GM12878 (cell line): ENCODE measurements at regions not wholly inside any gene's neighbourhood (a gene's known extent, or its start where the extent isn't known, plus 50 kb on each side); places are given as distances from the start of the nearest gene placed in this dataset.

Source experiments
- ATAC-seq: fragments of 200-7000 bp; cut with Tn5 transposase; 3 replicates; pipeline ENCODE4 v1.9.1; 2020; ENCODE audit warnings: mild to moderate bottlenecking, moderate library complexity
- BruUV-seq: library from RNA; stranded (reverse); fragments of 400-500 nt; replicated peaks from 2 replicates; lab custom pipeline; 2021; lab: Mats Ljungman, UMichigan
- CTCF ChIA-PET: fragments of 300-600 bp; sonication (Branson Sonifier 250); formaldehyde crosslinking; extraction: SDS; loops from one replicate; lab custom pipeline; 2021; ENCODE audit warnings: inconsistent platforms; lab: Yijun Ruan, JAX
- POLR2A ChIA-PET: fragments of 350-600 bp; formaldehyde crosslinking; extraction: SDS; loops from one replicate; lab custom pipeline; 2021; ENCODE audit warnings: inconsistent platforms; lab: Charles Lee
- RAD21 ChIA-PET: fragments of 300-600 bp; sonication (Branson Sonifier 250); formaldehyde crosslinking; loops from one replicate; lab custom pipeline; 2023; ENCODE audit warnings: antibody characterized with exemption; ENCODE audit not compliant: unreplicated experiment; lab: Charles Lee
- SMC1A ChIA-PET: fragments of 300-600 bp; sonication (Branson Sonifier 250); formaldehyde crosslinking; loops from one replicate; lab custom pipeline; 2023; ENCODE audit not compliant: unreplicated experiment, uncharacterized antibody; lab: Charles Lee
- DNase-seq: peaks from one replicate; pipeline ENCODE4 v3.0.0-alpha.2; 2011; ENCODE audit warnings: low read depth, low spot score
- FAIRE-seq: peaks from 3 replicates; lab custom pipeline; 2011; peaks lifted over from hg19 to GRCh38; lab: Jason Lieb, UNC
- H2AFZ ChIP-seq: 2 replicates; pipeline ENCODE4 v1.6.0; 2011; ENCODE audit warnings: low read depth, low read length, control low read depth; ENCODE audit not compliant: control insufficient read depth
- H3K27ac ChIP-seq: 2 replicates; pipeline ENCODE4 v1.5.1; 2011; ENCODE audit warnings: control low read depth; ENCODE audit not compliant: control insufficient read depth, insufficient read depth
- H3K27me3 ChIP-seq, 2 experiments: replicated peaks in 1 of 2; 2 replicates each; pipeline versions ENCODE4 v1.6.0 to v1.6.1; 2011; ENCODE audit warnings: low read length in 1 of 2; ENCODE audit not compliant: control insufficient read depth in 2 of 2, insufficient read depth in 2 of 2
- H3K36me3 ChIP-seq, 2 experiments: 2 replicates each; pipeline ENCODE4 v1.5.1; 2011; ENCODE audit warnings: low read length in 1 of 2; ENCODE audit not compliant: control insufficient read depth in 2 of 2, insufficient read depth in 2 of 2
- H3K4me1 ChIP-seq: 2 replicates; pipeline ENCODE4 v1.6.1; 2011; ENCODE audit warnings: mild to moderate bottlenecking, low read length, moderate library complexity, mixed read lengths; ENCODE audit not compliant: control insufficient read depth, insufficient read depth
- H3K4me2 ChIP-seq: 2 replicates; pipeline ENCODE4 v1.6.0; 2011; ENCODE audit warnings: control low read depth; ENCODE audit not compliant: control insufficient read depth, insufficient read depth
- H3K4me3 ChIP-seq: fragments of 200-600 bp; sonication (generic); 2 replicates; pipeline ENCODE4 v1.5.1; 2016
- H3K79me2 ChIP-seq: 2 replicates; pipeline ENCODE4 v1.6.0; 2011; ENCODE audit warnings: low read length; ENCODE audit not compliant: control insufficient read depth, insufficient read depth
- H3K9ac ChIP-seq: 2 replicates; pipeline ENCODE4 v1.8.0; 2011; ENCODE audit warnings: low read length, control low read depth, mixed read lengths; ENCODE audit not compliant: control insufficient read depth, insufficient read depth
- H3K9me3 ChIP-seq: replicated peaks from 3 replicates; pipeline ENCODE4 v1.5.1; 2011; ENCODE audit warnings: mild to moderate bottlenecking, low read length; ENCODE audit not compliant: control insufficient read depth, insufficient read depth
- H4K20me1 ChIP-seq: 2 replicates; pipeline ENCODE4 v1.6.0; 2011; ENCODE audit not compliant: control insufficient read depth, insufficient read depth
- CBFB ChIP-seq: IDR thresholded peaks from 2 replicates; pipeline ENCODE4 v1.6.1; 2016; ENCODE audit warnings: antibody characterized with exemption, low read depth
- DPF2 ChIP-seq: fragments of 450-650 bp; IDR thresholded peaks from 2 replicates; pipeline ENCODE4 v1.6.1; 2017; ENCODE audit warnings: mild to moderate bottlenecking
- EP300 ChIP-seq, 2 experiments: fragments of 150-350 bp in 1 of 2; IDR thresholded peaks; 2 replicates each; pipeline ENCODE4 v1.6.1; 2011 to 2012; ENCODE audit warnings: low read depth in 2 of 2, low read length in 2 of 2, borderline replicate concordance in 1 of 2, improper control_type of control experiment in 1 of 2, inconsistent platforms in 1 of 2; ENCODE audit not compliant: control insufficient read depth in 1 of 2
- ETV6 ChIP-seq, 2 experiments: fragments of 450-650 bp in 1 of 2; IDR thresholded peaks in 1 of 2; conservative IDR thresholded peaks in 1 of 2; 2 replicates each; pipeline ENCODE4 v1.6.1; 2014; ENCODE audit warnings: antibody characterized with exemption in 1 of 2, borderline replicate concordance in 1 of 2, low read depth in 1 of 2, mild to moderate bottlenecking in 1 of 2, moderate library complexity in 1 of 2
- MTA2 ChIP-seq: fragments of 450-650 bp; IDR thresholded peaks from 2 replicates; pipeline ENCODE4 v1.6.1; 2016; ENCODE audit warnings: low read depth, mild to moderate bottlenecking, moderate library complexity
- NBN ChIP-seq: fragments of 450-650 bp; IDR thresholded peaks from 2 replicates; pipeline ENCODE4 v1.6.1; 2016
- NR2C2 ChIP-seq: IDR thresholded peaks from 2 replicates; pipeline ENCODE4 v1.6.1; 2011; ENCODE audit warnings: borderline replicate concordance, low read depth; ENCODE audit not compliant: control insufficient read depth, insufficient read length
- SREBF1 ChIP-seq: IDR thresholded peaks from 2 replicates; pipeline ENCODE4 v1.6.1; 2012; ENCODE audit warnings: mild to moderate bottlenecking, low read length
- SREBF2 ChIP-seq: IDR thresholded peaks from 2 replicates; pipeline ENCODE4 v1.6.1; 2012; ENCODE audit warnings: mild to moderate bottlenecking, low read length
- ZNF384 ChIP-seq: IDR thresholded peaks from 2 replicates; pipeline ENCODE4 v1.6.1; 2012; ENCODE audit warnings: low read depth, mild to moderate bottlenecking, low read length, improper control_type of control experiment, borderline replicate concordance
- WGBS: methylation state at CpG from one replicate; pipeline ENCODE4 v1.1.6; 2016; ENCODE audit warnings: low lambda C conversion rate; ENCODE audit not compliant: insufficient replicate concordance, insufficient coverage; ENCODE audit errors: missing lambda C conversion rate; 5-methylcytosine and 5-hydroxymethylcytosine counted together
- in situ Hi-C: fragments of 300-500 bp; cut with MboI; formaldehyde crosslinking; loops from 9 replicates; pipeline ENCODE4 v1.14.3; 2018; ENCODE audit warnings: mixed read lengths
- intact Hi-C: fragments of 100-400 bp; cut with micrococcal nuclease; formaldehyde crosslinking; loops from one replicate; pipeline ENCODE4 v1.14.2; 2022; ENCODE audit not compliant: unreplicated experiment
- TF ChIP-seq, protein P1 (sequence below): fragments of 450-650 bp; formaldehyde crosslinking; IDR thresholded peaks from 2 replicates; pipeline ENCODE4 v1.4.0; 2020; ENCODE audit warnings: mild to moderate bottlenecking, moderate library complexity
- TF ChIP-seq, protein P2 (sequence below): fragments of 450-650 bp; IDR thresholded peaks from 2 replicates; pipeline ENCODE4 v1.6.1; 2017; ENCODE audit warnings: mild to moderate bottlenecking, moderate library complexity
- TF ChIP-seq, protein P3 (sequence below): IDR thresholded peaks from 2 replicates; pipeline ENCODE4 v1.6.1; 2012; ENCODE audit warnings: low read depth, low read length, improper control_type of control experiment
- TF ChIP-seq, protein P4 (sequence below): fragments of 450-650 bp; conservative IDR thresholded peaks from 2 replicates; pipeline ENCODE4 v1.6.1; 2017; ENCODE audit warnings: mild to moderate bottlenecking, moderate library complexity

DNA sequence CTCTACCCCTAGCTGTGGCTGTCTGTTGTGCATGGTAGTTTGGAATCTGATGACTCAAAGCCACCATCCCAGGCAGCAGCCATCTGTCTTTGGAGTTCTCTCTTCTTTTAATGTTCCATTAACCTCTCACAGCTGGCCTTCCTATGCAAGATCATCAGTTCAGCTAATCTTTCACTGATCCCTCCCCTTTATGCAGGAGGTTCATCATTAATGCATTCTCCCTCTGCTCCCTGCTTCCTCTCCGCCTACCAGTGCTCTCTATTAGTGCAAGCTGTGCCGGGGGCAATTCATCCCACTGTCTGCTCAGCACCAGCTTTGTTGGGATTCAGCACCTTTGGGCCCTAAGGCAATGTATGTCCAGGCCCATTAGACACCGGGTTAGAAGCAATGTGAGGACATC lies 413.0 kb upstream of the LRRC4C start:
- Histone ChIP-seq H3K4me2 (no peak overlapping the region), H3K4me1 (no peaks in the 10 kb centered on the region), H2AFZ (no peak overlapping the region), H3K4me3 (no peak overlapping the region), H3K36me3 (no peaks in the 10 kb centered on the region), H3K9ac (no peak overlapping the region), H4K20me1 (no peaks in the 10 kb centered on the region), H3K27ac (no peak overlapping the region), H3K79me2 (no peaks in the 10 kb centered on the region), H3K27me3 (no peaks in the 10 kb centered on the region), H3K9me3 (no peaks in the 10 kb centered on the region)
- ChIA-PET SMC1A (interaction anchor here (0.9 kb wide), 1 partner anchor 14 kb away, joined by 3 read pairs; no protein-coding TSS in a partner anchor), CTCF (interaction anchor here (1.0 kb wide), 1 partner anchor 19 kb away, joined by 3 read pairs; no protein-coding TSS in a partner anchor), POLR2A (no interaction called here), RAD21 (no interaction called here)
- ATAC-seq (no peak), DNase-seq (no peak), FAIRE-seq (no peak)
- WGBS = 45% methylated on average over 3 of the region's 3 CpGs
- intact Hi-C loops (no loop called here), in situ Hi-C loops (no loop called here)
- BruUV-seq = no TSS peak
- TF ChIP-seq NBN = no peak
- TF ChIP-seq DPF2 = no peak
- no peak for TF ChIP-seq CBFB
- no peak for TF ChIP-seq EP300 (IDR thresholded peaks at IDR 0.05; ENCODE audit: borderline replicate concordance in 1 of 2, control insufficient read depth in 1 of 2, low read depth in 2 of 2, low read length in 2 of 2)
- TF ChIP-seq SREBF2 = no peak
- TF ChIP-seq ETV6 (conservative IDR thresholded peaks at IDR 0.05 in 1 of 2, IDR thresholded peaks at IDR 0.05 in 1 of 2; ENCODE audit: borderline replicate concordance in 1 of 2, low read depth in 1 of 2) = no peak
- no peak for TF ChIP-seq MTA2
- TF ChIP-seq, protein P1, sequence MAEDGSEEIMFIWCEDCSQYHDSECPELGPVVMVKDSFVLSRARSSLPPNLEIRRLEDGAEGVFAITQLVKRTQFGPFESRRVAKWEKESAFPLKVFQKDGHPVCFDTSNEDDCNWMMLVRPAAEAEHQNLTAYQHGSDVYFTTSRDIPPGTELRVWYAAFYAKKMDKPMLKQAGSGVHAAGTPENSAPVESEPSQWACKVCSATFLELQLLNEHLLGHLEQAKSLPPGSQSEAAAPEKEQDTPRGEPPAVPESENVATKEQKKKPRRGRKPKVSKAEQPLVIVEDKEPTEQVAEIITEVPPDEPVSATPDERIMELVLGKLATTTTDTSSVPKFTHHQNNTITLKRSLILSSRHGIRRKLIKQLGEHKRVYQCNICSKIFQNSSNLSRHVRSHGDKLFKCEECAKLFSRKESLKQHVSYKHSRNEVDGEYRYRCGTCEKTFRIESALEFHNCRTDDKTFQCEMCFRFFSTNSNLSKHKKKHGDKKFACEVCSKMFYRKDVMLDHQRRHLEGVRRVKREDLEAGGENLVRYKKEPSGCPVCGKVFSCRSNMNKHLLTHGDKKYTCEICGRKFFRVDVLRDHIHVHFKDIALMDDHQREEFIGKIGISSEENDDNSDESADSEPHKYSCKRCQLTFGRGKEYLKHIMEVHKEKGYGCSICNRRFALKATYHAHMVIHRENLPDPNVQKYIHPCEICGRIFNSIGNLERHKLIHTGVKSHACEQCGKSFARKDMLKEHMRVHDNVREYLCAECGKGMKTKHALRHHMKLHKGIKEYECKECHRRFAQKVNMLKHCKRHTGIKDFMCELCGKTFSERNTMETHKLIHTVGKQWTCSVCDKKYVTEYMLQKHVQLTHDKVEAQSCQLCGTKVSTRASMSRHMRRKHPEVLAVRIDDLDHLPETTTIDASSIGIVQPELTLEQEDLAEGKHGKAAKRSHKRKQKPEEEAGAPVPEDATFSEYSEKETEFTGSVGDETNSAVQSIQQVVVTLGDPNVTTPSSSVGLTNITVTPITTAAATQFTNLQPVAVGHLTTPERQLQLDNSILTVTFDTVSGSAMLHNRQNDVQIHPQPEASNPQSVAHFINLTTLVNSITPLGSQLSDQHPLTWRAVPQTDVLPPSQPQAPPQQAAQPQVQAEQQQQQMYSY (CRISPR knock-in tag) = no peak
- no peak for TF ChIP-seq SREBF1
- TF ChIP-seq NR2C2 = no peak
- no peak for TF ChIP-seq ZNF384
- TF ChIP-seq, protein P2, sequence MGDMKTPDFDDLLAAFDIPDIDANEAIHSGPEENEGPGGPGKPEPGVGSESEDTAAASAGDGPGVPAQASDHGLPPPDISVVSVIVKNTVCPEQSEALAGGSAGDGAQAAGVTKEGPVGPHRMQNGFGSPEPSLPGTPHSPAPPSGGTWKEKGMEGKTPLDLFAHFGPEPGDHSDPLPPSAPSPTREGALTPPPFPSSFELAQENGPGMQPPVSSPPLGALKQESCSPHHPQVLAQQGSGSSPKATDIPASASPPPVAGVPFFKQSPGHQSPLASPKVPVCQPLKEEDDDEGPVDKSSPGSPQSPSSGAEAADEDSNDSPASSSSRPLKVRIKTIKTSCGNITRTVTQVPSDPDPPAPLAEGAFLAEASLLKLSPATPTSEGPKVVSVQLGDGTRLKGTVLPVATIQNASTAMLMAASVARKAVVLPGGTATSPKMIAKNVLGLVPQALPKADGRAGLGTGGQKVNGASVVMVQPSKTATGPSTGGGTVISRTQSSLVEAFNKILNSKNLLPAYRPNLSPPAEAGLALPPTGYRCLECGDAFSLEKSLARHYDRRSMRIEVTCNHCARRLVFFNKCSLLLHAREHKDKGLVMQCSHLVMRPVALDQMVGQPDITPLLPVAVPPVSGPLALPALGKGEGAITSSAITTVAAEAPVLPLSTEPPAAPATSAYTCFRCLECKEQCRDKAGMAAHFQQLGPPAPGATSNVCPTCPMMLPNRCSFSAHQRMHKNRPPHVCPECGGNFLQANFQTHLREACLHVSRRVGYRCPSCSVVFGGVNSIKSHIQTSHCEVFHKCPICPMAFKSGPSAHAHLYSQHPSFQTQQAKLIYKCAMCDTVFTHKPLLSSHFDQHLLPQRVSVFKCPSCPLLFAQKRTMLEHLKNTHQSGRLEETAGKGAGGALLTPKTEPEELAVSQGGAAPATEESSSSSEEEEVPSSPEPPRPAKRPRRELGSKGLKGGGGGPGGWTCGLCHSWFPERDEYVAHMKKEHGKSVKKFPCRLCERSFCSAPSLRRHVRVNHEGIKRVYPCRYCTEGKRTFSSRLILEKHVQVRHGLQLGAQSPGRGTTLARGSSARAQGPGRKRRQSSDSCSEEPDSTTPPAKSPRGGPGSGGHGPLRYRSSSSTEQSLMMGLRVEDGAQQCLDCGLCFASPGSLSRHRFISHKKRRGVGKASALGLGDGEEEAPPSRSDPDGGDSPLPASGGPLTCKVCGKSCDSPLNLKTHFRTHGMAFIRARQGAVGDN = no peak
- TF ChIP-seq, protein P3, sequence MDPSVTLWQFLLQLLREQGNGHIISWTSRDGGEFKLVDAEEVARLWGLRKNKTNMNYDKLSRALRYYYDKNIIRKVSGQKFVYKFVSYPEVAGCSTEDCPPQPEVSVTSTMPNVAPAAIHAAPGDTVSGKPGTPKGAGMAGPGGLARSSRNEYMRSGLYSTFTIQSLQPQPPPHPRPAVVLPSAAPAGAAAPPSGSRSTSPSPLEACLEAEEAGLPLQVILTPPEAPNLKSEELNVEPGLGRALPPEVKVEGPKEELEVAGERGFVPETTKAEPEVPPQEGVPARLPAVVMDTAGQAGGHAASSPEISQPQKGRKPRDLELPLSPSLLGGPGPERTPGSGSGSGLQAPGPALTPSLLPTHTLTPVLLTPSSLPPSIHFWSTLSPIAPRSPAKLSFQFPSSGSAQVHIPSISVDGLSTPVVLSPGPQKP = no peak
- TF ChIP-seq, protein P4, sequence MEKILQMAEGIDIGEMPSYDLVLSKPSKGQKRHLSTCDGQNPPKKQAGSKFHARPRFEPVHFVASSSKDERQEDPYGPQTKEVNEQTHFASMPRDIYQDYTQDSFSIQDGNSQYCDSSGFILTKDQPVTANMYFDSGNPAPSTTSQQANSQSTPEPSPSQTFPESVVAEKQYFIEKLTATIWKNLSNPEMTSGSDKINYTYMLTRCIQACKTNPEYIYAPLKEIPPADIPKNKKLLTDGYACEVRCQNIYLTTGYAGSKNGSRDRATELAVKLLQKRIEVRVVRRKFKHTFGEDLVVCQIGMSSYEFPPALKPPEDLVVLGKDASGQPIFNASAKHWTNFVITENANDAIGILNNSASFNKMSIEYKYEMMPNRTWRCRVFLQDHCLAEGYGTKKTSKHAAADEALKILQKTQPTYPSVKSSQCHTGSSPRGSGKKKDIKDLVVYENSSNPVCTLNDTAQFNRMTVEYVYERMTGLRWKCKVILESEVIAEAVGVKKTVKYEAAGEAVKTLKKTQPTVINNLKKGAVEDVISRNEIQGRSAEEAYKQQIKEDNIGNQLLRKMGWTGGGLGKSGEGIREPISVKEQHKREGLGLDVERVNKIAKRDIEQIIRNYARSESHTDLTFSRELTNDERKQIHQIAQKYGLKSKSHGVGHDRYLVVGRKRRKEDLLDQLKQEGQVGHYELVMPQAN = no peak
